GM03348 (cell line): ENCODE measurements at regions not wholly inside any gene's neighbourhood (a gene's known extent, or its start where the extent isn't known, plus 50 kb on each side); places are given as distances from the start of the nearest gene placed in this dataset.
"Not testable (repeated sequence)": the region's sequence is repeated elsewhere in the genome, so short reads cannot be mapped to it uniquely, and the experiment has no call there.

Source experiments
- DNase-seq: peaks from one replicate; pipeline ENCODE4 v3.0.0; 2012; ENCODE audit warnings: low spot score

DNA sequence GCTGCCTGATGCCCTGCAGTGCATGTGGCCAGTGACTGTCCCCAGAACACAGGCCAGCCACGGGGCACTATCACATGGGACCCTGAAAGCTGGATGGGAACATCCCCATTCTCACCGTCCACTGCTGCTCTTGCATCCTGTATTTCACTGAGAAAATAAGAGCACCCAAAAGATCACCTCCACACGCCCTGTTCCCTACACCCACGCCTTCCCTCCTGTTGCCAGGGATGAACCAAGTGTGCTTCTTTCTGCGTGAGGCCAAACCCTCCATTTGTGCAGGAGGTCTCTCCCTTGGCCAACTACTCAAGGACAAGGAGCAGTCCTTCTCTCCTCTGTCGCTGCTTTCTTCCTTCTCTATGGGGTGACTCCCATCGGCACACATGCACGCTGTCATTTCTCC lies 118.3 kb downstream of the LRRC37A3 start:
- DNase-seq, result not testable (repeated sequence)

DNA sequence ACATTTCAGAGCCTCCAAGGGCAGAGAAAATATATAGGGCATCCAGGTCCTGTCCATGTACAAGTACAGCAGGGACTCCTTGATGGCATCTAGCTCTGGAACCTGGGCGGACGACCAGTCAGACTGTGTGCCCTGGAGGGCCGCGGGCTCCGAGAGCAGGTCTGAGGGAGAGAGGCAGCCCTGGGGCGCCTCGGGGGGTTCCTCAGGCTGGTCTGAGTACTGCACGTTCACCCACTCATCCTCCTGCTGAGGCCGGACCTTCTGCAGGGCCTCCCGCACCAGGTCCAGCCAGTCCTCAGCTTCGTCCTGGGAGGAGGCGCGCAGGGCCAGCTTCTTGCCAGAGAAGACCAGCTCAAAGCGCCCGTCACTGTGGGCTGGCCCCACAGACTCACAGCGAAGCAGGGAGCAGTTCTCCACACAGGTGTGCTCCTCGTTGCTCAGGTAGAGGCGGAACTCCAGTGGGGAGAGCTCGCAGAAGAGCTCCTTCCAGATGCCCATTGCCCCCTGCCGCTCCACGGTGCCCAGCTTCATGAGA lies 118.8 kb downstream of the LRRC37A3 start:
- DNase-seq, result not testable (repeated sequence)

DNA sequence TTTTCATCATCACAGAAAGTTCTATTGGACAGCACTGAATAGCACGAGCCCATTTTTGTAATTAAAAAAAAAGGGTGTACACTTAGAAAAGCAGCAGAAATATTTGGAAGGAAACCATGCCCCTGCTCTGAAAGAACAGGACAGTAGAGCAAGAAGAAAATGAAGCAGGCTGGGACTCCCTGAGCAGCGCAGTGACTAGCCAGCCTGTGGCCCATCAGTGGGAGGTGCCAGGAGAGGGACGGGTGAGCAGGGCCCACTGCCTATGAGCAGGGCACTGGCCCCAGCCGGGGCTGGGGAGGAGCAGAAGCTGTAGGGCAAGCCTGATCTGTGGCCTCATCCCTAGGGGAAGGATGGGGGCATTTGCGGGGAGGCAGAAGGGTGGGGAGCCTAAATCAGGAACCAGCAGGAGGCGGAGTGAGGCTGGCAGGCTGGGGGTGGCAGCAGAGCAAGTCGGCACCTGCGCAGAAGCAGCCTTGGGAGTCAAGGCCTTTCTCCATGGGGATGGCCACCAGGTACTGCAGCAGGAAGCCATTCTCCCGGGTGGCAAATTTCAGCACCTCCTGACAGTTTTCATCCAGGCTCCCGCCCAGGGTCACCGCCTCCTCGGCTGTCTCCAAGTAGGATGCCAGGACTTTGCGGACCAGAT lies 119.6 kb downstream of the LRRC37A3 start:
- not testable (repeated sequence) for DNase-seq

DNA sequence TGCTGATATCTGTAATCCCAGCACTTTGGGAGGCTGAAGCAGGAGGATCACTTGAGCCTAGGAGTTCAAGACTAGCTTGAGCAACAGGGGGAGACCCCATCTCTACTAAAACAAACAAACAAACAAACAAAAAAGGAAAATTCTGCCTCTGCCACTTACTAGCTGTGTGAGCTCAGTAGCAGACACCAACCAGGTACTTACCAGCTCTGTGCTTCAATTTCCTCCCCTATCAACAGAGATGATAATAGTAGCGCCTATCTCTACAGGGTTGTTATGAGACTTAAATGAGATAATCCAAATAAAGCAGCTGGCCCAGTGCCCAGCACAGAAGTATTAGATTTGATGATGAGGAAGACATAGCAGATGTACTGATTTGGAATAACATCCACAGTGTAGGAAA lies 120.3 kb downstream of the LRRC37A3 start:
- DNase-seq, result not testable (repeated sequence)

DNA sequence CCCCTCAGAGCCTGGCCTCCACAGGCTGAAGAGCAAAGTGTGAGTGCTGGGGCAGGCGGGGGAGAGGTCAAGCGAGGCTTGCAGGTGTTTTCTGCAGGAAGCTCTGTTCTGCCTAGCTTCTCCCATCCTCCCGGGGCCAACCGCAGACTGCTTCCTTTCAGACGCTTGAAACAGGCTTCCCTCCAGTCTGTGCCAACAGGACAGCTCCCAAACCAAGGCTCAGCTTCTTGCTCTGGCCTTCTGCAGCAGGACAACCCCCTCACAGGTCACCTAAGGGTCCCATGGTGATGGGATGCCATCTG lies 120.8 kb downstream of the LRRC37A3 start:
- not testable (repeated sequence) for DNase-seq

DNA sequence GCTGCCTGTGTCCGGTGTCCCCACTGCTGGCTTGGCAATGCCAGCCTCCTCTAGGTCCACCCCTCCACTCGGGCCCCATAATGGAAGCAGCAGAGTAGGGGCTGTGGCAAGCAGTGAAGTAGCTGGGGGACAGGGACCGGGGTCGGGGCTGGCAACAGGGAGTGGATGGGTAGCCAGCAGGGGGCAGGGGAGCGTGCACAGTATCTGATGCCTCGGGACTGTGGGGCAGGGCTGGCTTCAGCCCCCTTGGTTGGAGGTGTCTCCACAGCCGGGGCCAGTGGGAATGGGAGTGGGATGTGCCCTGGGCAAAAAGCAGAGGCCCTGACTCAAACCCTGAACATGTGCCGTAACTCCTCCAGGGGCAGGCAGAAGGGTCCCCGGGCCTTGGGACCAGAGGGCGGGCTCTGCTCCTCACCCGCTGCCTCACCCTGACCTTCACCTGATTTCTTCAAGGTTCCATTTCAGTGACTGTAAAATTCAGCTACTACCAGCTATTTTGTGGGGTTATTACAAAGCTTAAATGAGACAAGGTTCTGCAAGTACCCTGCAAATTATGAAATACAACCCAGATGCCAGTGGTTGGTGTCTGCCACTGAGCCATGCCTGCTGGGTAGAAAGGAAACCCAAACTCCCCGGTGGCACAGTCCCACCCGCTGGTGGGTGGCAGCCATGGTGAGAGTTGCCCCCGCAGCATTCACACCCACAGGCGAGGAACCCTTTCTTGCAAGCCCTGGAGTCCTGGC lies 121.4 kb downstream of the LRRC37A3 start:
- DNase-seq, result not testable (repeated sequence)

DNA sequence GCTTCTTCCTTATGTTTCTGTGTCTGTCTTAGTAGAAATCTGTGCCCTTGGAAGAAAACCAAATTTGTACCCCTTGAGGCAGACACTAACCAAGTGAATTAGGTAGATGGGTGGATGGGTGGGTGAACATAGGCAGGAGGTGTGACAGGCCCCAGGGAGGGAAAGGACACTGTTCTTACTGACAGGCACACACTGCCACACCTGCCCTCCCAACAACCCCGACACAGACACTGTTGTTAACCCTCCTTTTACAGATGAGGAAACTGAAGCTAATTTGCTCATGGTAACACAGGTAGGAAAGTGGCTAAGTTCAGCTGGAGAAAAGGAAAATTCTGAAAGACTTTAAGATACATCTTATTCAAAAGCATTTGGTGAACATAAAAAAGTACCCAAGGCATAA lies 123.9 kb downstream of the LRRC37A3 start:
- not testable (repeated sequence) for DNase-seq

DNA sequence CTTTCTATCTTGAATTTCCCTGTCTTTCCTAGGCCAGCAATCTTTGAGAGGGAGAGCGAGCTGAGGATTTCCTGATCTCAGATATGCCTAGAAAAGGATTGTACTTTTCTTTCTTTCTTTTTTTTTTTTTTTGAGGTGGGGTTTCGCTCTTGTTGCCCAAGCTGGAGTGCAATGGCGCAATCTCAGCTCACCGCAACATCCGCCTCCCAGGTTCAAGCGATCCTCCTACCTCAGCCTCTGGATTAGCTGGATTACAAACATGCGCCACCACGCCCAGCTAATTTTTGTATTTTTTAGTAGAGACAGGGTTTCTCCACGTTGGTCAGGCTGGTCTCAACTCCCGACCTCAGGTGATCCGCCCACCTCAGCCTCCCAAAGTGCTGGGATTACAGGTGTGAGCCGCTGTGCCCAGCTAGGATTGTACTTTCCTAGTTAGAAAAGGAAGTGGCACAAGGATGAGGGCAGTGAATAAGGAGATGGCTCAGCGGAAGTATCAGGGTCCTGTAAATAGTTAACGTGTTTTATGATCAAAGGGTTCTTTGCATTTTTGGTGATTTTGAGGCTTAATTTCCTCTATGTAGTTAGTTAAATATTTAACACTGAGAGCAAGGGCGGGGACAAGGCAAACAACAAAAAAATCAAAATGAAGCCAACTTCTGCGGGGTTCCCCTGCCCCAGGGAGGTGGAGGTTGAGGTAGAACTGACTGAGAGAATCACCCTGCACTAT lies 124.6 kb downstream of the LRRC37A3 start:
- not testable (repeated sequence) for DNase-seq

DNA sequence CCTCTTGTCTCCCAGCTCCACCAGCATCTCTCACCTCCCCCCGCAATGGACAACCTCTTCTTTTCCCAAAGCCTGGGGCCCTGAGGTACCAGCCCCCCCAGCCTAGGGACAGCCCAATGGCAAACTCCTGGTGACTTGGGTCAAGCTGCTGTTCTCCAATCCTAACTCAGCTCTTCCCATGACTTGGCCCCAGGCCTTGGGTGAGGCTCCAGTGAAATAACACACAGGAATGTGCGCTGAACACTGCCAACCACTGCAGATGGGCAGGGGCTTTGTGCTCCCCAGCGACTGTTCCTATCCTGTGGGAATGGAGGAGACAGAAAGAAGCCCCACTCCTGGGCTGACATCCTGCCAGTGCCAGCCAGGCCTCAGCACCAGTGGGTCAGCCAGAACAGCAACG lies 125.2 kb downstream of the LRRC37A3 start:
- not testable (repeated sequence) for DNase-seq

DNA sequence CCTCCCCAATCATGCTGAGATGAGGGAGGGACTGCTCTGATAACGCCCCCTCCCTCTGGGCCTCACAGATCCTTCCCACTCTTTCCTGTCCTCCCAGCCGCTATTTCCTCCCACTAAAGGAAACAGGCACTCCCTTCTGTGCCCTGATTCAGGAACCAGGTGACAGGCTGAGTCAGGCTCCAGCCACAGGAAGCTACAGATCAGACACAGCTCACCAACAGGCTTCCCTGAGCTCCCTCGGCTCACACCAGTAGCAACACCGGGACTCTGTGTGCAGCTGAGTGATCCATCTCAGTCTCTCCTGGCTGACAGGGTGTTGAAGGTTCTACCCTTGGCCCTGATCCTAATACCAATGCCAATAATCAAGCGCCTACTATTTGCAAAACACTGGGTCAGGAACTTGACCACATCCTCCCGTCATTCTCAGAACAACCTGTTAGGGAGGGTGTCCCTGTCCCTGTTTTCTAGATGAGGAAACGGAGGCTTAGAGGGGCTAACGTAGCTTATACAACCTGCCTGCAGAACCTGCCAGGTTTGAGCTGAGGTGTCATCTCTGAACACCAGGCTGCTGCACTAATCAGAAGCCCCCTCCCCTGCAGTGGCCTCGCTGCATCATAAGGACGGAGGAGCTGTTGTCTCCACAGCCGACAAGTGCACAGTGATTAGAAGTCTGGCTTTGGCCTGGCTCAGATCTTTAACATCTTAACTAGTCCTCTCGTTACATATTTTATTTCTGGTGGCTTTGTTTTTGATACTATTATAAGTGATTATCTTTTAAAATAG lies 126.3 kb downstream of the LRRC37A3 start:
- DNase-seq, result not testable (repeated sequence)

DNA sequence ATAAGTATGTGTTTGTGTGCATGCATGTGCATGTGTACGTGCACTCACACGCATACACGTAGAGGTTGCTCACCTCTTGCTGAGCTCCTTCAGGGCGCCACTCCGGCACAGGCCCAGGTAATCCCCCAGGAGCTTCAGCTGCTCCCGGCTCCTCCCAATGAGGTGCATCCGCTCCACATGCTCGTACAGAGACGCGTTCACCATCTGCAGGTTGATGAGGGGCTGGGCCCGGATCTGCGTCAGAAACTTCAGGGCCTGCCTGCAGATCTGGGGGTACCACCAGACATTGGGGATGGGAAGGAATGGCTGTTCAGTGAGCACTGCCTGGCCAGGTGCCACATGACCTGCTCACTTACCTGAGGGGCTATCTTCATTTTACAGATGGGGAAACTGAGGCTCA lies 127.0 kb downstream of the LRRC37A3 start:
- DNase-seq, result not testable (repeated sequence)

DNA sequence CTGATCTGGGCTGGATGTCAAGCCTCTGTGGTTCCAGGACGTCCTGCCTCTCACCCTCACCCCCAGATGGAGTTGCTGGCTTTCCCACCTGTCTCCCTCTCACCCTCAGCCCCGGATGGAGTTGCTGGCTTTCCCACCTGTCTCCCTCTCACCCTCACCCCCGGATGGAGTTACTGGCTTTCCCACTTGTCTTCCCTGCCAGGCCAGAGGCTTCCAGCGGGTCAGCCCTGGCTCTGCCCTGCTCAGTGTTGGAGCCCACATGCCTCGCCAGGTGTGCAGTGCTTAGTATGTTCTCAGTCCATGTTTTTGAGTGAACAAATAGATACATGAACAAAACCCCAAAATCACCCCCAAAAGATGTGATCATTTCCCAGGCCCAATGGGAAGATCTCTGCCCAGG lies 127.6 kb downstream of the LRRC37A3 start:
- not testable (repeated sequence) for DNase-seq

DNA sequence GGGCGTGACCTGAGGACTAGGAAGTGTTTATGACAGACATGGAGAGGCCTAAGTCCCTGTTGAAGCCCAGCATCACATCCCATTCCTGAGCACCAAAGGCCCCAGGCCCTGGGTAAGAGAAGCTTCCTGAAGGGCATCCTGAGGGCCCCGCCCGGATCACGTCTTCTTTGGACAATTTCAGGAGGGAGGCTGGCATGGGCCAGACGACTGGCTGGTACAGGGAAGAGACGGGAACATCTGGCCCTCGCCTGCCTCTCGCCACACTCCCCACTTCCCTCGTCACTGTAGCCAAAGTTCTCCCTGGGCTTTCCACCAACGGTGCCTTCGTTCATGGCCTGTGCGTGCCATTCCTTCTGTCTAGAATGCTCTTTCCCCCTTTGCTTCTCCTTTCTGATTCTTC lies 128.1 kb downstream of the LRRC37A3 start:
- not testable (repeated sequence) for DNase-seq

DNA sequence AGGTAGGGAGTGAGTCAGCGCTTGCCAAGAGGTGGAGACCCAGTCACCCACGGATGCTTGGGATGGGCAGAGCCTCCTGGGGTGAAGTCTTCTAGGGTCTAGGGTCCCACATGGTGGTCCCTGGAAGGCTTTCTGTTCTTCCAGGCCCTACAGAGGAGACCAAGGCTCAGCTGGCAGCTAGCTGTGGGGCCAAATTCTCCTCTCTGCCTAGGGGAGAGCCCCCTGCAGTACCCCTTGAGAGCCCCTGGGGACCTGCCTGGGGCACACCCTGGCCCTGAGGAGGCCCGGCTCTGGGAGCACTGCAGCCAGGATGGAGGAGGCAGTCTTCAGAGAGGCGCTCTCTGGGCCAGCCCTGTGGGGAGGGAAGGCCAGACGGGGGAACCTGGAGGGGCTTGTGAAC lies 128.6 kb upstream of the SMURF2 start:
- DNase-seq, result not testable (repeated sequence)

DNA sequence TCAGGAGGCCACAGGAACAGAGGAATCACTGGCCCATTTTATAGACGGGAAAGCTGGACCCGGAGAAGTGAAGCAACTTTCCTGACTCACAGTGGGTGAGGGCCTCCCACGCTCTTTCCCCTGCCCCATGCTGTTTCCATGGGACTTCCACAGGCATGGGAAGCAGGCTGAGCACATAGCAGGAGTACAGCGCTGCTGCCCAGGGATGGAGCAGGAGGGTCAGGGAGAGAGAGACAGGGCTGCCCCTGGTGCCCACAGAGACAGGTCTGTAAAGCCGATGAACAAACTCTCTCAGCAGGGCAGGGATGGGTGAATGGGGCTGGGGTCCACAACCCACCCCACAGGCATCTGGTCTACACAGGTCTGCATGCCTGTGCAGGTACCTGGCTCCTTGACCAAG lies 128.1 kb upstream of the SMURF2 start:
- not testable (repeated sequence) for DNase-seq

DNA sequence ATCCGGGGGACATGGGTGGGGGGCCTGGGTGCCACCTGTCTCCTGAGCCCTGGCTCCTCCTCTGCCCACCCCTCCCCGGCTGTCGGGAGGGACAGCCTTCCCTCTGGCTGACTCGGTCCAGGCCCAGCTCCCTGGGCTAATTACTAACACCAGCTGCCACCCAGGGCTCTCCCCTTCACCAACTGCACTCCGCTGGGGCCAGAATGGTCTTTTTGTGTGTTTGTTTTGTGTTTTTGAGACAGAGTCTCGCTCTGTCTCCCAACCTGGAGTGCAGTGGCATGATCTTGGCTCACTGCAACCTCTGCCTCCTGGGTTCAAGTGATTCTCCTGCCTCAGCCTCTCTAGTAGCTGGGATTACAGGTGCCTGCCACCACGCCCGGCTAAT lies 126.9 kb upstream of the SMURF2 start:
- not testable (repeated sequence) for DNase-seq

DNA sequence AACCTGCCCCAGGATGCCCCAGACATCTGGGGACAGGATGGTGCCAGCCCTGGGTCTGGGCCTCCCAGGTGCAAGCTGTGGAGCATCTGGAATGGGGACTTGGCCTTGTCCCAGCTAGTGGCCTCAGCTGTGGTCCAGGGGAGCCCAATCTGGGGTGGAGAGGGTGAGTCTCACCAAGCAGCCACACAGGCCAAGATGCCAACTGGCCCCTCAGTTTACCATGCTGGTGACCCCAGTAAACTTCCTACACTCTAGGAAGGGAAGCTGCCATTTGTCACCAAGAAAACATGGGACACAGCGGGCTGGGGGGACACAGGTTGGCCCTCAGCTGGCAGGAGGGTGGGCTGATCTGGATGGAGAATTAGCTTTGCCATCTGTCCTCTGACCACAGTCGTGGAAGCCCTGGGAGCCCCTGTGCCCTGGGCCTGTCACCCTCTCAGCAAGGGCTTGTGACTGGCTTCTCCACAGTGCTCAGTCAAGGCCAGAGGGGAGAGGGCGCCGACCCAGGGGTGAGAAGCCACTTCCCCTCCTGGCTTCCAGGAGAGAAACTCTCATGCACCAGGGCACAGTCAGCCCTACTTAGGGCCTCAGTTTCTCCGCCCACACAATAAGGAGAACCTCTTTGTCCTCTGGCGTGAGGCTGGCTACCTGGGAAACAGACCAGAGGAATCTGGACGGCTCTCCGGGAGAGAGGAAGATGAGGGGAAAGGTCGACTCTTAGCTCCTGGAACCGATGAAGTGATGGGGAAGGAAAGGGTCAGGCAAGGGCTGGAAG lies 126.4 kb upstream of the SMURF2 start:
- no peak for DNase-seq

DNA sequence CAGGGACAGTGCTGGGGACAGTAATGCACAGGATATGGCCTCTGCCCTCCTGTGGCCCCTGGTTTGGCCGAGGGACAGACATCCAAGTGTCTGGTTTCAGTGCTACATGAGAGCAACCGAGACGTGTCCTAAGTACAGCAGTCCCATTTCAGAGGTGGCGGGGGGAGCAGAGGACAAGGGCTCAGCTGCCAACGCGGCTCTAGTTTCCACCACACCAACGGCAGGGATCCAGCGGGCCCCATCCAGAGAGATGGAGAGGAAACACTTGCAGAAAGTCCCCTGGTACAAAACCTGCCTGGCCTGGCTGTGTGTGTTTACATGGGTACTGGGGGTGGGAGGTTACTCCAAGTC lies 125.8 kb upstream of the SMURF2 start:
- no peak for DNase-seq

DNA sequence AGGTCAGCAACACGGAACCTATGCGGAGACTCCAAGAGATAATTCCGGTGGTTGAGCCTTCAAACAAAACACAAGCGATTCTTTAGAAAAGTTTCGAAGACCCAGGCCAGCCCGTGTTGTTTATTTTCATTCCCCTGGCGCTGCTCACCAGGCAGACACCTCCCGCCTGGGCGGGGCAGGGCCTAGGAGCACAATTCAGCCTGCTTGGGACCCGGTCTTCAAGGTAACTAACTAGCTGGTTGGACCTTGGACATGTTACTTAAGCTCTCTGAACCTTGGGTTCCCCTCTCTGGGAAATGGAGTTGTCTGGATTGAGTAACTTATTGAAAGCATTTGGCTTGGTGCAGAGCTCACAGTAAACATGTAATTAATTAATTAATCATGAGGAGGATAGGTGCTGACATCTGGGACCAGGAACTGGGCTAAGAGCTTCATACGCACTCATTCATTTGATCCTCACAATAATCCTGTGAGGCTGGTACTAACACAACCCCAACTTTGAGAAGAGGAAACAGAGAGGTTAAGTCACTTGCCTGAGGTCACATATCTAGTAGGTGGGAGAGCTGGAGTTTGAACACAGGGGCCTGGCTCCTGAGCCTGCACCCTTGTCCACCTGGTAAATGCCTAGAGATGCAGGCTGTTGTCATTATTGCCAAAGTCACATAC lies 125.3 kb upstream of the SMURF2 start:
- DNase-seq, result no peak

DNA sequence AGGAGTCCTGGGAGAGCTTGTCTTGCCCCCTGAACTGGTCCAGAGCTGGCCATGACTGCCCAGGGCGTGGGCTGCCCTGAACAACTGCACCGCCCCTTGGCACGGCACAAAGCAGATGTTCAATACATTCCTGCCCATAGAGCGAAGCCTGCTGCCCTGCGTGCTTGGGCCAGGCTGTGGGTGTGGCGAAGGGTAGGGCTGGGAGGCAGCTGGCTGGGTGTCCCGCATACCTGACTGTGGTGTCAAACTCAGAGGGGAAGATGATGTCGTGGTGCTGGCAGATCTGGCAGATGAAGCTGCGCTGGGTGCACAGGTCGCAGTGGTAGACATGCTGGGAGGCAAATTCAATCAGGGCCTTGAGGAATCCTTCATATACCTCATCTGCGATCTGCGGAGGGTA lies 124.2 kb upstream of the SMURF2 start:
- DNase-seq, result no peak

DNA sequence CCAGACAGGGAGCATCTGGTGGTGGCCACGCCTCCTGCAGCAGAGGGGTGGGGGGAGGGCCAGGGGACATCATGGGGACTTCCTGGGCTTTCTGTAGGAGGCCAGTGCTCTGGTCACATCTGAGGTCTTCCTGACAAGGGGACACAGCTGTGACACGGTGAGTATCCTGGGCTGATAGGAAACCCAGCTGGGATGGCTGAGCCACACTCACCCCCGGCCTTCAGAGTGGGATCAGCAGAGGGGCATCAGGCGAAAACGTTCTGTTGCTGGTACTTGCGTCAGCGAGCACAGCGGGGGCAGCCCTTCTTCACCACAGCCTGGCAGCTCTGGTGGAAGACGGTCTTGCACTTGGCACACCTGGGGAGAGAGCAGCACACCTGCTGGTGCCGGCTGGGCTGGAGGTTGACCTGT lies 122.9 kb upstream of the SMURF2 start:
- DNase-seq, result no peak
